ENCODE measurements at regions not wholly inside any gene's neighbourhood (a gene's known extent, or its start where the extent isn't known, plus 50 kb on each side); places are given as distances from the start of the nearest gene placed in this dataset.

DNA sequence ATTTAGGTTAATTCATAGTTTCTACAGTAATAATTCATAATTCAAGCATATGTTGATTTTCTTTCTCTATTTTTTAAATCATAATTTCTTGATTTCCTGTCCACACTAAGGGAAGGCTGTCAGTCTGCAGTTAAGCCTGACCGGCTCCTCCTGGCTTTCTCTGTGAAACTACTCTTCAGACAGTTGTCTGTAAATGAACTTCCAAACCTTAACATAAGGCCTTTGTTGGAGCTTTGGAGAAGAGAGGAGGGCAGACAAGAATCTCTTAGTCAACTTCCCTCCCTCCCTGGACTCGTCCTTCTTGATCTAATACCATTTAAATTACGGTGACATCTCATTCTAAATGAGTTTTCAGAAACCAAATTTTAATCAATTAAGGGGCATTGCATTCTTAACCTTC lies 404.1 kb upstream of the ST6GAL2 start:
- Histone ChIP-seq H3K27me3 (ENCODE audit: control insufficient read depth in 2 of 2, insufficient read depth in 2 of 2, low read length in 2 of 2) (no peaks in the 10 kb centered on the region), H3K4me2 (ENCODE audit: insufficient read depth, low read length) (no peak overlapping the region), H3K4me3 (no peak overlapping the region), H3K79me2 (ENCODE audit: control insufficient read depth, insufficient read depth, low read length) (no peaks in the 10 kb centered on the region), H2AFZ (ENCODE audit: low read depth, low read length) (no peak overlapping the region), H3K9me1 (ENCODE audit: control insufficient read depth, insufficient read depth, low read length) (no peaks in the 10 kb centered on the region), H3K9me3 (replicated peaks; ENCODE audit: control insufficient read depth, insufficient read depth, low read depth, low read length) (no peaks in the 10 kb centered on the region), H3K27ac (ENCODE audit: extremely low read depth, low read depth, low read length) (no peak overlapping the region), H3K4me1 (replicated peaks in 1 of 2; ENCODE audit: control insufficient read depth in 2 of 2, insufficient read depth in 2 of 2, low read length in 2 of 2) (no peaks in the 10 kb centered on the region), H3K36me3 (ENCODE audit: control insufficient read depth, insufficient read depth, low read length) (no peaks in the 10 kb centered on the region), H4K20me1 (replicated peaks; ENCODE audit: control insufficient read depth, insufficient read depth, low read length) (no peaks in the 10 kb centered on the region), H3K9ac (ENCODE audit: insufficient read depth in 1 of 2, low read depth in 2 of 2, low read length in 2 of 2) (no peak overlapping the region)
- intact Hi-C loops (cut with micrococcal nuclease) (no loop called here), in situ Hi-C loops (cut with MboI) (no loop called here)
- 0% methylated on average over 3 of the region's 3 CpGs for WGBS (ENCODE audit: insufficient coverage, low coverage, missing lambda C conversion rate)
- DNase-seq (ENCODE audit: extremely low read depth in 1 of 4, low spot score in 3 of 4) (no peak), ATAC-seq (no peak), FAIRE-seq (no peak)
- ChIA-PET CTCF (ENCODE audit: low intra/inter-chr PET ratio) (no interaction called here), POLR2A (no interaction called here)
- TF ChIP-seq ZNF263 (CRISPR knock-in tag; IDR thresholded peaks at IDR 0.05; ENCODE audit: borderline replicate concordance), result no peak
- TF ChIP-seq FUS (optimal IDR thresholded peaks at IDR 0.05; ENCODE audit: low read depth, low read length), result no peak
- BruUV-seq (replicated peaks), result no TSS peak

DNA sequence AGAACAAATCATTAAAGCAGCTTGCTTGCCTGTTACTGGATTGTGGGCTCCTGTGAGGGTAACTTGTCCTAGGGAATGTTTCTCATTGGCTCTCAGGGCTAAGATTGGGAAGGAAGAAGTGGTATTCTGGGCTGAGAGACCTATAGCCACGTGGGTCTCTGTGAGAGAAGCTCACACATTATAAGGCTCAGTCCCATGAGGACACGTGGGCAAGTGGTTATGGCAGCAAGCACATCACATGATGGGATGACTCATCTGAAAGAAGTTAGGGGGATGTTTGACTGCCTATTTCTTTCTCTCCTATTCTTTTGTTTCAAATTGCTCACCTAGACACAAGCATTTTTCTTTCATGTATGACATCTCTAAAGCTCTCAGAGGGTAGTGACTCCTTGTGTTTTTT lies 418.0 kb upstream of the ST6GAL2 start:
- Histone ChIP-seq H3K4me3 (no peak overlapping the region), H3K4me2 (ENCODE audit: insufficient read depth, low read length) (no peak overlapping the region), H3K9ac (ENCODE audit: insufficient read depth in 1 of 2, low read depth in 2 of 2, low read length in 2 of 2) (no peak overlapping the region), H3K36me3 (ENCODE audit: control insufficient read depth, insufficient read depth, low read length) (no peaks in the 10 kb centered on the region), H4K20me1 (replicated peaks; ENCODE audit: control insufficient read depth, insufficient read depth, low read length) (no peaks in the 10 kb centered on the region), H3K27me3 (ENCODE audit: control insufficient read depth in 2 of 2, insufficient read depth in 2 of 2, low read length in 2 of 2) (no peaks in the 10 kb centered on the region), H3K79me2 (ENCODE audit: control insufficient read depth, insufficient read depth, low read length) (no peaks in the 10 kb centered on the region), H2AFZ (ENCODE audit: low read depth, low read length) (no peak overlapping the region), H3K9me1 (ENCODE audit: control insufficient read depth, insufficient read depth, low read length) (no peaks in the 10 kb centered on the region), H3K4me1 (replicated peaks in 1 of 2; ENCODE audit: control insufficient read depth in 2 of 2, insufficient read depth in 2 of 2, low read length in 2 of 2) (no peaks in the 10 kb centered on the region), H3K27ac (ENCODE audit: extremely low read depth, low read depth, low read length) (no peak overlapping the region), H3K9me3 (replicated peaks; ENCODE audit: control insufficient read depth, insufficient read depth, low read depth, low read length) (no peaks in the 10 kb centered on the region)
- ATAC-seq, result no peak
- peak in 1 of 4 experiments; percentile 2 for DNase-seq (ENCODE audit: extremely low read depth in 1 of 4, low spot score in 3 of 4)
- in situ Hi-C loops (cut with MboI), result no loop called here
- ChIA-PET CTCF (ENCODE audit: low intra/inter-chr PET ratio) (no interaction called here), POLR2A (no interaction called here)
- intact Hi-C loops (cut with micrococcal nuclease), result no loop called here
- 0% methylated on average over 2 of the region's 2 CpGs for WGBS (ENCODE audit: insufficient coverage, low coverage, missing lambda C conversion rate)
- BruUV-seq (replicated peaks), result no TSS peak
- FAIRE-seq, result no peak
- TF ChIP-seq L3MBTL2 (IDR thresholded peaks at IDR 0.05) (peak; percentile 59; the same call in 1 of the 2 replicates), KDM1A (IDR thresholded peaks at IDR 0.05) (no peak), ZNF143 (CRISPR knock-in tag; IDR thresholded peaks at IDR 0.05) (no peak)
- TF ChIP-seq, protein P1, sequence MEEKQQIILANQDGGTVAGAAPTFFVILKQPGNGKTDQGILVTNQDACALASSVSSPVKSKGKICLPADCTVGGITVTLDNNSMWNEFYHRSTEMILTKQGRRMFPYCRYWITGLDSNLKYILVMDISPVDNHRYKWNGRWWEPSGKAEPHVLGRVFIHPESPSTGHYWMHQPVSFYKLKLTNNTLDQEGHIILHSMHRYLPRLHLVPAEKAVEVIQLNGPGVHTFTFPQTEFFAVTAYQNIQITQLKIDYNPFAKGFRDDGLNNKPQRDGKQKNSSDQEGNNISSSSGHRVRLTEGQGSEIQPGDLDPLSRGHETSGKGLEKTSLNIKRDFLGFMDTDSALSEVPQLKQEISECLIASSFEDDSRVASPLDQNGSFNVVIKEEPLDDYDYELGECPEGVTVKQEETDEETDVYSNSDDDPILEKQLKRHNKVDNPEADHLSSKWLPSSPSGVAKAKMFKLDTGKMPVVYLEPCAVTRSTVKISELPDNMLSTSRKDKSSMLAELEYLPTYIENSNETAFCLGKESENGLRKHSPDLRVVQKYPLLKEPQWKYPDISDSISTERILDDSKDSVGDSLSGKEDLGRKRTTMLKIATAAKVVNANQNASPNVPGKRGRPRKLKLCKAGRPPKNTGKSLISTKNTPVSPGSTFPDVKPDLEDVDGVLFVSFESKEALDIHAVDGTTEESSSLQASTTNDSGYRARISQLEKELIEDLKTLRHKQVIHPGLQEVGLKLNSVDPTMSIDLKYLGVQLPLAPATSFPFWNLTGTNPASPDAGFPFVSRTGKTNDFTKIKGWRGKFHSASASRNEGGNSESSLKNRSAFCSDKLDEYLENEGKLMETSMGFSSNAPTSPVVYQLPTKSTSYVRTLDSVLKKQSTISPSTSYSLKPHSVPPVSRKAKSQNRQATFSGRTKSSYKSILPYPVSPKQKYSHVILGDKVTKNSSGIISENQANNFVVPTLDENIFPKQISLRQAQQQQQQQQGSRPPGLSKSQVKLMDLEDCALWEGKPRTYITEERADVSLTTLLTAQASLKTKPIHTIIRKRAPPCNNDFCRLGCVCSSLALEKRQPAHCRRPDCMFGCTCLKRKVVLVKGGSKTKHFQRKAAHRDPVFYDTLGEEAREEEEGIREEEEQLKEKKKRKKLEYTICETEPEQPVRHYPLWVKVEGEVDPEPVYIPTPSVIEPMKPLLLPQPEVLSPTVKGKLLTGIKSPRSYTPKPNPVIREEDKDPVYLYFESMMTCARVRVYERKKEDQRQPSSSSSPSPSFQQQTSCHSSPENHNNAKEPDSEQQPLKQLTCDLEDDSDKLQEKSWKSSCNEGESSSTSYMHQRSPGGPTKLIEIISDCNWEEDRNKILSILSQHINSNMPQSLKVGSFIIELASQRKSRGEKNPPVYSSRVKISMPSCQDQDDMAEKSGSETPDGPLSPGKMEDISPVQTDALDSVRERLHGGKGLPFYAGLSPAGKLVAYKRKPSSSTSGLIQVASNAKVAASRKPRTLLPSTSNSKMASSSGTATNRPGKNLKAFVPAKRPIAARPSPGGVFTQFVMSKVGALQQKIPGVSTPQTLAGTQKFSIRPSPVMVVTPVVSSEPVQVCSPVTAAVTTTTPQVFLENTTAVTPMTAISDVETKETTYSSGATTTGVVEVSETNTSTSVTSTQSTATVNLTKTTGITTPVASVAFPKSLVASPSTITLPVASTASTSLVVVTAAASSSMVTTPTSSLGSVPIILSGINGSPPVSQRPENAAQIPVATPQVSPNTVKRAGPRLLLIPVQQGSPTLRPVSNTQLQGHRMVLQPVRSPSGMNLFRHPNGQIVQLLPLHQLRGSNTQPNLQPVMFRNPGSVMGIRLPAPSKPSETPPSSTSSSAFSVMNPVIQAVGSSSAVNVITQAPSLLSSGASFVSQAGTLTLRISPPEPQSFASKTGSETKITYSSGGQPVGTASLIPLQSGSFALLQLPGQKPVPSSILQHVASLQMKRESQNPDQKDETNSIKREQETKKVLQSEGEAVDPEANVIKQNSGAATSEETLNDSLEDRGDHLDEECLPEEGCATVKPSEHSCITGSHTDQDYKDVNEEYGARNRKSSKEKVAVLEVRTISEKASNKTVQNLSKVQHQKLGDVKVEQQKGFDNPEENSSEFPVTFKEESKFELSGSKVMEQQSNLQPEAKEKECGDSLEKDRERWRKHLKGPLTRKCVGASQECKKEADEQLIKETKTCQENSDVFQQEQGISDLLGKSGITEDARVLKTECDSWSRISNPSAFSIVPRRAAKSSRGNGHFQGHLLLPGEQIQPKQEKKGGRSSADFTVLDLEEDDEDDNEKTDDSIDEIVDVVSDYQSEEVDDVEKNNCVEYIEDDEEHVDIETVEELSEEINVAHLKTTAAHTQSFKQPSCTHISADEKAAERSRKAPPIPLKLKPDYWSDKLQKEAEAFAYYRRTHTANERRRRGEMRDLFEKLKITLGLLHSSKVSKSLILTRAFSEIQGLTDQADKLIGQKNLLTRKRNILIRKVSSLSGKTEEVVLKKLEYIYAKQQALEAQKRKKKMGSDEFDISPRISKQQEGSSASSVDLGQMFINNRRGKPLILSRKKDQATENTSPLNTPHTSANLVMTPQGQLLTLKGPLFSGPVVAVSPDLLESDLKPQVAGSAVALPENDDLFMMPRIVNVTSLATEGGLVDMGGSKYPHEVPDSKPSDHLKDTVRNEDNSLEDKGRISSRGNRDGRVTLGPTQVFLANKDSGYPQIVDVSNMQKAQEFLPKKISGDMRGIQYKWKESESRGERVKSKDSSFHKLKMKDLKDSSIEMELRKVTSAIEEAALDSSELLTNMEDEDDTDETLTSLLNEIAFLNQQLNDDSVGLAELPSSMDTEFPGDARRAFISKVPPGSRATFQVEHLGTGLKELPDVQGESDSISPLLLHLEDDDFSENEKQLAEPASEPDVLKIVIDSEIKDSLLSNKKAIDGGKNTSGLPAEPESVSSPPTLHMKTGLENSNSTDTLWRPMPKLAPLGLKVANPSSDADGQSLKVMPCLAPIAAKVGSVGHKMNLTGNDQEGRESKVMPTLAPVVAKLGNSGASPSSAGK (IDR thresholded peaks at IDR 0.05), result peak; percentile 54

All from K562 (cell line).